ENCODE measurements at regions not wholly inside any gene's neighbourhood (a gene's known extent, or its start where the extent isn't known, plus 50 kb on each side); places are given as distances from the start of the nearest gene placed in this dataset.

DNA sequence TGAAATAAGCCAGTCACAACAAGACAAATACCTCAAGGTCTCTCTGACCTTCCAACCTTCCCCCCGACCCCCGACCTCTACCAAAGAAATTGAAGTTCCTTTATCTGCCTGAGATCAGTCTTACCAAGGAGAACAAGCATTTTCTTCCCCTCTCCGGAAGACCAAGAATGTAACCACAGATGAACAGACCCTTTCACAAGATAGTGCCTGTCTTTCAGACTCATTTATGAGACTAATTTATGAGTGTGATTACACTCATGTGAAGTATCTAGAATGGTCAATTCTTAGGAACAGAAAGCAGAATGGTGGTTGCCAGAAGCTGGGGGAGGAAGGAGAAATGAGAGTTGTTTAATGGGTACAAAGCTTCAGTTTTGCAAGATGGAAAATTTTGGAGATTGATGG lies 108.9 kb upstream of the MKLN1 start:
- TF ChIP-seq EZH2 (IDR thresholded peaks at IDR 0.05; ENCODE audit: borderline replicate concordance, insufficient read depth, low read depth, low read length, poor library complexity, severe bottlenecking) = no peak
- TF ChIP-seq, protein P1, sequence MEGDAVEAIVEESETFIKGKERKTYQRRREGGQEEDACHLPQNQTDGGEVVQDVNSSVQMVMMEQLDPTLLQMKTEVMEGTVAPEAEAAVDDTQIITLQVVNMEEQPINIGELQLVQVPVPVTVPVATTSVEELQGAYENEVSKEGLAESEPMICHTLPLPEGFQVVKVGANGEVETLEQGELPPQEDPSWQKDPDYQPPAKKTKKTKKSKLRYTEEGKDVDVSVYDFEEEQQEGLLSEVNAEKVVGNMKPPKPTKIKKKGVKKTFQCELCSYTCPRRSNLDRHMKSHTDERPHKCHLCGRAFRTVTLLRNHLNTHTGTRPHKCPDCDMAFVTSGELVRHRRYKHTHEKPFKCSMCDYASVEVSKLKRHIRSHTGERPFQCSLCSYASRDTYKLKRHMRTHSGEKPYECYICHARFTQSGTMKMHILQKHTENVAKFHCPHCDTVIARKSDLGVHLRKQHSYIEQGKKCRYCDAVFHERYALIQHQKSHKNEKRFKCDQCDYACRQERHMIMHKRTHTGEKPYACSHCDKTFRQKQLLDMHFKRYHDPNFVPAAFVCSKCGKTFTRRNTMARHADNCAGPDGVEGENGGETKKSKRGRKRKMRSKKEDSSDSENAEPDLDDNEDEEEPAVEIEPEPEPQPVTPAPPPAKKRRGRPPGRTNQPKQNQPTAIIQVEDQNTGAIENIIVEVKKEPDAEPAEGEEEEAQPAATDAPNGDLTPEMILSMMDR (IDR thresholded peaks at IDR 0.05) = no peak

All from B cell (primary cell).